K562 (cell line): ENCODE measurements at regions not wholly inside any gene's neighbourhood (a gene's known extent, or its start where the extent isn't known, plus 50 kb on each side); places are given as distances from the start of the nearest gene placed in this dataset.

Experiments used
- CTCF ChIP-seq, 3 experiments: IDR thresholded peaks in 2 of 3; conservative IDR thresholded peaks in 1 of 3; 2 replicates each; pipeline ENCODE4 v1.5.1; 2011 to 2012; ENCODE audit warnings: low read length in 3 of 3, mild to moderate bottlenecking in 3 of 3, control low read depth in 2 of 3, improper control_type of control experiment in 1 of 3, inconsistent platforms in 1 of 3, low read depth in 1 of 3, mixed read lengths in 1 of 3, moderate library complexity in 1 of 3; ENCODE audit not compliant: insufficient read depth in 2 of 3
- ERF ChIP-seq: fragments of 450-650 bp; formaldehyde crosslinking; IDR thresholded peaks from 2 replicates; pipeline ENCODE4 v1.4.0; 2020; ENCODE audit warnings: mild to moderate bottlenecking, mixed read lengths
- EZH2 ChIP-seq: IDR thresholded peaks from 2 replicates; pipeline ENCODE4 v1.6.1; 2012; ENCODE audit warnings: low read depth, mild to moderate bottlenecking, inconsistent platforms, low read length, borderline replicate concordance
- FOSL1 ChIP-seq: fragments of 200-800 bp; sonication (Bioruptor generic); conservative IDR thresholded peaks from 2 replicates; pipeline ENCODE4 v1.6.1; 2016; ENCODE audit warnings: missing genetic modification characterization, missing compliant biosample characterization
- GABPA ChIP-seq: fragments of 200-800 bp; sonication (Bioruptor generic); conservative IDR thresholded peaks from 2 replicates; pipeline ENCODE4 v1.6.1; 2016; ENCODE audit warnings: low read depth, missing genetic modification characterization, missing compliant biosample characterization
- ILK ChIP-seq: fragments of 450-650 bp; IDR thresholded peaks from 2 replicates; pipeline ENCODE4 v1.6.1; 2016; ENCODE audit warnings: missing genetic modification characterization, low read depth, mild to moderate bottlenecking, missing compliant biosample characterization, moderate library complexity, borderline replicate concordance
- NBN ChIP-seq: fragments of 450-650 bp; IDR thresholded peaks from 2 replicates; pipeline ENCODE4 v1.6.1; 2016; ENCODE audit warnings: low read depth, mild to moderate bottlenecking
- POLR2A ChIP-seq: fragments of 450-650 bp; conservative IDR thresholded peaks from 2 replicates; pipeline ENCODE4 v1.6.1; 2016
- PRMT5 ChIP-seq: sonication (generic); formaldehyde crosslinking; IDR thresholded peaks from 2 replicates; pipeline ENCODE4 v1.5.0; 2020; ENCODE audit warnings: missing genetic modification reagents

GRCh38 chr16:51986301-51986700, 560.6 kb downstream of the TOX3 start:
- TF ChIP-seq NBN (no peak), FOSL1 (tag) (no peak), PRMT5 (CRISPR knock-in tag) (no peak), EZH2 (no peak), ILK (tag) (no peak), POLR2A (no peak), CTCF (IDR thresholded peaks at IDR 0.05 in 2 of 3, conservative IDR thresholded peaks at IDR 0.05 in 1 of 3; ENCODE audit: insufficient read depth in 2 of 3, low read depth in 1 of 3, low read length in 3 of 3) (no peak), ERF (no peak), GABPA (no peak)
